T-helper 22 cell (primary cell): ENCODE measurements at regions not wholly inside any gene's neighbourhood (a gene's known extent, or its start where the extent isn't known, plus 50 kb on each side); places are given as distances from the start of the nearest gene placed in this dataset.

ENCODE experiments used
- DNase-seq: peaks from one replicate; pipeline ENCODE4 v3.0.0-alpha.2; 2020; ENCODE audit warnings: low read depth

- DNase-seq = no peak
Observed at GRCh38 chr1:5495596-5496410, 496.4 kb downstream of the NPHP4 start.

- no peak for DNase-seq
Observed at GRCh38 chr1:5494518-5494917, 497.7 kb downstream of the NPHP4 start.

DNA sequence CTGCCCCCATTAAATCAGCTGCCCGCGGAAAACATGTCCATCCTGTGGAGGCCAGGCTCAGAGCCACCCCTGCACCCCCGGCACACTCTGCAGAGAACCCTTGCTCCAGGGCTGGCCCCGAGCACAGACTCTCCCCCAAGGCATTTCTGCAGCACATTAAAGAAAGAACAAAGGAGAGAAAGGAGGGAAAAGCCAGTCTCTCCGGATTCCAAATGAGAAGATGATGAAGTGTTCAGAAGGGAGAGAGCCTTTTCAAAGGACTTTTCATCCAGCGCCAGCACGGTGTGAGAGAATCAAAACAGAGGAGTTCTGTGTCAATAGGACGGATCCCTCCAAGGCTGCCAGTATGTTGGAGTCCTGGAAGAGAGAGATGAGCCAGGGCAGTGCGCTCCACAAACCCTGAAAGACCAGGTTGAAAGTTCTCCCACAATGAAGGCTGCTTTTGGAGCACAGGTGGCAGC is 498.3 kb downstream of the NPHP4 start:
- no peak for DNase-seq

GRCh38 chr1:5493275-5493674 is 498.9 kb downstream of the NPHP4 start:
- no peak for DNase-seq

DNA sequence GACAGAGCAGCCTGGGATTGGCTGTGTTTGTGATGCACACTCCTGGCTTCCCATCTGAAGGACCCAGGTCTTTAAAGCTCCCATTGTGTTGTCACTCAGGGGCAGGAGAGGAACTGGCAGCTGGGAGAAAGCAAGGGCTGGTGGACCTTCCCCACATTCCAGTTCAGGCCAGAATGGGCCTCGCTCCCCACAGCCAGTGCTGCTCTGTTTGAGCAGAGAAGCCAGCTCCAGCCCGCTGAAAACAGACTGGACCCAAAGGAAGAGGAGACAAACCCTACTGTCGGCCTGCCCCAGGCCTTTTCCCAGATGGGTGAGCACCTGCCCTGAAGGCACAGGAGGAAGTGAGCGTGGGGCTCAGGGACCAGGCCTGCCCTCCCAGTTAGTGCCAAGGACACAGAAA is 499.4 kb downstream of the NPHP4 start:
- no peak for DNase-seq

DNA sequence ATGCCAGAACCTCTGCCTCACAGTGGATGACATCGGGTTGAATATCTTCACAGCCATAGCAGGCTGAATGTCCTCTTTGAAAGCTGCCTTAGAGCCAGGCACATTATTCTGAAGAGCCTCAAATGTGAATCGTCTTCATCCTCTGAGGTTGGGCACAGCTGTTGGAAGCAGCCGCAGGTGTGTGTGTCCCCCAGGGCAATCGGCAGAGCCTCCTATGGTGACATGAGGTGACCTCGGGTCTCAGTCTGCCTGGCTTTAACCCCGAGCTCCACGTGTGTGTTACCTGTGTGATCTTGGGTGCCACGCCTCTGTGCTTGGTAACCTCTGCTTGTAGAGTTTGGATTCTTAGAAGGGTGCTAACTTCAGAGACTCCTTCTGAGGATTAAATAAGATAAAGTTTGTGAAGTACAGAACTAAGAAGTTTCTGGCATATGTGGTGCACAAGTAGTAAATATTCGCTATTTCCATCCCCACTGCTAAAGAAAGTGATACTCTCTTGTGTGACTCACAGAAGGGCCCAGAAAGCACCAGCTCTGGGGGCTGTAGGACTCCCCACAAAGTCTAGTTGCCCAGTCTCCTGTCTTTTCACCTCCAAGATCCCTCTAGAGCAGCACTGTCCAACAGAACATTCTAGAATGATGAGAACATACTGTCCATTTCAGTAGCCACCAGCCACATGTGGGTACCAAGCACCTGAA is 500.9 kb downstream of the NPHP4 start:
- no peak for DNase-seq

- no peak for DNase-seq
Observed at GRCh38 chr1:5490635-5491034, 501.6 kb downstream of the NPHP4 start.

GRCh38 chr1:5488448-5488847 is 503.8 kb downstream of the NPHP4 start:
- DNase-seq = no peak

- no peak for DNase-seq
Observed at GRCh38 chr1:5485968-5486696, 506.1 kb downstream of the NPHP4 start.

DNA sequence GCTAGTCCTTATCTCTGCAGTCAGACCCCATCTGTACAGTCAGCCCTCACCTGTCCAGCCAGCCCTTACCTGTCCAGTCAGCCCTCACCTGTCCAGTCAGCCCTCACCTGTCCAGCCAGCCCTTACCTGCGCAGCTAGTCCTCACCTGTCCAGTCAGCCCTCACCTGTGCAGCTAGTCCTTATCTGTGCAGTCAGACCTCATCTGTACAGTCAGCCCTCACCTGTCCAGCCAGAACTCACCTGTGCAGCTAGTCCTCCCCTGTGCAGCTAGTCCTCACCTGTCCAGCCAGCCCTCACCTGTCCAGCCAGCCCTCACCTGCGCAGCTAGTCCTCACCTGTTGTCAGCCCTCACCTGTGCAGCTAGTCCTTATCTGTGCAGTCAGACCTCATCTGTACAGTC is 506.8 kb downstream of the NPHP4 start:
- DNase-seq = no peak

- DNase-seq = no peak
Observed at GRCh38 chr1:5484451-5485165, 507.6 kb downstream of the NPHP4 start.

- DNase-seq = no peak
Observed at GRCh38 chr1:5481889-5482288, 510.3 kb downstream of the NPHP4 start.

- no peak for DNase-seq
Observed at GRCh38 chr1:5480906-5481305, 511.3 kb downstream of the NPHP4 start.

DNA sequence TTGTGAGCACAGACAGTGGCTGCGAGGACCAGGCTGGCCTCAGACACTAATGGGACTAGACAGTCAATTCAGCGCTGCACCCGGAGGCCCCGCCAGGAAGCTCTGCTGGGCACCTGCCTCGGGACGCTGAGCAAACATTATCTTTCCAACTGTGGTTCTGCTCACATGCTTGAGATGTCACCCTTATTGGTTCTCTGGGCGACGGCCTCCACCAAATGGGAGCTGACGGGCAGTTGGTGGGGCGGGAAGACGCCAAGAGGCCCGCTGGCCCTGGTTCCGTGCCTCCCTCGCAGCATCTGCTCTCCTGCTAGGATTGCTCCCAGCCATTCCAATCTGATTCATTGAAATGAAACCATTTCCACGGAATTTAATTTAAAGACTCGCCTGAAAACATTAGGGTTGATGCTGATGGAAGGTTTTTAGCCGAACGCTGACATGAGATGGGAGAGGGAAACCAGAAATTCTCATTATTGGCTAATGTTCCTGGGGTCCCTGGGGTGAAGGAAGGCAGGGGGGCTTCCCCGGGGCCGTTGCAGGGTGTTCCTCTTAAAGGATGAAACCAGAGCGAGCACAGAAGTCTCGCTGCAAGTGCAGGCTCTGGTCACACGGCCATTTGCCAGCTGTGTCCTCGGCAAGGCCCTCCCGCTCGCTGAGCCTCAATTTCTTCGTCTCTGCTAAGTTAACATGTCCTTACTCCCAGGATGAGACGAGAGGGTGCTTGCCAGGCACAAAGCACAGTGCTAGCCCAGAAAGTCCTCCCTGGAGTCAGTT is 512.2 kb downstream of the NPHP4 start:
- no peak for DNase-seq

- no peak for DNase-seq
Observed at GRCh38 chr1:5478961-5479360, 513.3 kb downstream of the NPHP4 start.

DNA sequence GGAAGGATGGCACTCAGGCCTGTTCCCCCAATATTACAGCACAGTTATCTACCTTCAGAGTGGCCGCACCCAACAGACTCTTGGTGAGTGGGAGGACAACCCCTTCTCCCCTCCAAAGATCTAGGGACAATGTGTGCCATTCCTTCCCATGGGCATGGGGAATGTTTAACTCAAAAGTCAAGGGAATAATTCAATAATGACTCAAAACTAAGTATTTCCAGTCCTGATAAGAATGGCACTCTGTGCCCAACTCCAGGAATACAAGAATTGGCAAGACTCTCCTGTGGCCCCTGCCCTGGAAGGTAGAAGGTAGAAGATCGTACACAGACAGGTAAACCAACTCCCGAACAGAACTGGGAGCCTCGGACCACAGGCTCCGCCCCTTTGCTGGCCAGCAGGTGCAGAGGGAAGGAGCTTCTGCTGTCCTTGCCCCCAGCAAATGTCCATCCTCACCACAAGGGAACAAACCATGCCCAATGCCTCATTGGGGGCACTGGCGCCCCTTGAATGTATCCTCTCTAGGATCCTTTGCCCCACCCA is 514.0 kb downstream of the NPHP4 start:
- no peak for DNase-seq

GRCh38 chr1:5477716-5478115 is 514.5 kb downstream of the NPHP4 start:
- no peak for DNase-seq

- DNase-seq = no peak
Observed at GRCh38 chr1:5475572-5475971, 516.7 kb downstream of the NPHP4 start.

- no peak for DNase-seq
Observed at GRCh38 chr1:5473268-5473667, 519.0 kb downstream of the NPHP4 start.

DNA sequence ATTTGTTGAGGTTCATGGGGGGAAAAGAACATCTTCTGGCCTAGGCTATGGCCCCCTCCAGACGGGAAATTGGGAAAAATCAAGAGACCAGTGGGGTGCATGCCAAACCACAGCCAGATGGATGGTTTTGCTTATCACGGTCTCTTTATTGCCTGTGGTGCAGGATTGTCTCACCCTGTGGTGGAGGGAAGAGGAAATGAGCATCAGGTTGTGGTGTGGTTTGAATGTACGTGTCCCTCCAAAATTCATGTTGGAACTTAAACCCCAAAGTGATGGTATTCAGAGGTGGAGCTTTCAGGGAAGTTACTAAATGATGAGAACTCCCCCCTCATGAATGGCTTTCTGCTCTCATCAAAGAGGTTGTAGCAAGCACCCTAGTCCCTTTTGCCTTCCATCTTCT is 525.7 kb downstream of the NPHP4 start:
- DNase-seq = no peak

GRCh38 chr1:5465281-5465711 is 526.9 kb downstream of the NPHP4 start:
- DNase-seq = no peak
